Liver (tissue), 8 donors: ENCODE measurements at regions not wholly inside any gene's neighbourhood (a gene's known extent, or its start where the extent isn't known, plus 50 kb on each side); places are given as distances from the start of the nearest gene placed in this dataset.

Source experiments
- DNase-seq: peaks from one replicate; pipeline ENCODE4 v3.0.0-alpha.2; 2017; ENCODE audit warnings: low spot score
- H3K27ac ChIP-seq, 2 donors: one replicate each; pipeline ENCODE4 v1.7.0; 2013; ENCODE audit warnings: inconsistent platforms in 2 of 2, low read length in 2 of 2, control low read depth in 1 of 2, low read depth in 1 of 2, mild to moderate bottlenecking in 1 of 2
- H3K27me3 ChIP-seq, 4 donors: one replicate each; pipeline versions ENCODE4 v1.6.1 to v1.7.0; 2013; ENCODE audit warnings: low read length in 3 of 4, inconsistent platforms in 1 of 4, mild to moderate bottlenecking in 1 of 4, moderate library complexity in 1 of 4; ENCODE audit not compliant: control insufficient read depth in 4 of 4, insufficient read depth in 4 of 4
- H3K36me3 ChIP-seq, 4 donors: one replicate each; pipeline versions ENCODE4 v1.6.1 to v1.7.0; 2013; ENCODE audit warnings: low read length in 3 of 4, mild to moderate bottlenecking in 3 of 4, low read depth in 1 of 4, moderate library complexity in 1 of 4; ENCODE audit not compliant: control insufficient read depth in 4 of 4, insufficient read depth in 3 of 4
- H3K4me1 ChIP-seq, 4 donors: one replicate each; pipeline versions ENCODE4 v1.6.1 to v1.7.0; 2013; ENCODE audit warnings: low read length in 3 of 4, mild to moderate bottlenecking in 3 of 4, moderate library complexity in 1 of 4; ENCODE audit not compliant: control insufficient read depth in 4 of 4, insufficient read depth in 4 of 4
- H3K4me3 ChIP-seq, 3 donors: one replicate each; pipeline versions ENCODE4 v1.6.1 to v1.7.0; 2013; ENCODE audit warnings: low read length in 3 of 3, control low read depth in 1 of 3, low read depth in 1 of 3, mild to moderate bottlenecking in 1 of 3
- H3K9ac ChIP-seq, 2 donors: one replicate each; pipeline ENCODE4 v1.7.0; 2013; ENCODE audit warnings: low read length in 2 of 2, mild to moderate bottlenecking in 2 of 2, moderate library complexity in 2 of 2, control low read depth in 1 of 2, low read depth in 1 of 2
- H3K9me3 ChIP-seq, 4 donors: one replicate each; pipeline versions ENCODE4 v1.6.1 to v1.7.0; 2013; ENCODE audit warnings: low read length in 3 of 4; ENCODE audit not compliant: control insufficient read depth in 4 of 4
- EGR1 ChIP-seq, 2 donors: IDR thresholded peaks; 2 replicates each; pipeline ENCODE4 v1.6.1; 2016 to 2018; ENCODE audit warnings: antibody characterized with exemption in 2 of 2, low read depth in 2 of 2
- FOXA1 ChIP-seq: IDR thresholded peaks from 2 replicates; pipeline ENCODE4 v1.6.1; 2016; ENCODE audit warnings: antibody characterized with exemption
- FOXA2 ChIP-seq: IDR thresholded peaks from 2 replicates; pipeline ENCODE4 v1.6.1; 2016; ENCODE audit warnings: antibody characterized with exemption
- GABPA ChIP-seq, 2 donors: IDR thresholded peaks in 1 of 2; conservative IDR thresholded peaks in 1 of 2; 2 replicates each; pipeline ENCODE4 v1.6.1; 2016; ENCODE audit warnings: antibody characterized with exemption in 2 of 2, mild to moderate bottlenecking in 1 of 2, moderate library complexity in 1 of 2
- HNF4A ChIP-seq, 2 donors: conservative IDR thresholded peaks; 2 replicates each; pipeline ENCODE4 v1.6.1; 2016; ENCODE audit warnings: antibody characterized with exemption in 2 of 2, mild to moderate bottlenecking in 2 of 2
- HNF4G ChIP-seq: IDR thresholded peaks from 2 replicates; pipeline ENCODE4 v1.6.1; 2016; ENCODE audit warnings: antibody characterized with exemption
- JUND ChIP-seq, 2 donors: IDR thresholded peaks; 2 replicates each; pipeline ENCODE4 v1.6.1; 2016; ENCODE audit warnings: antibody characterized with exemption in 2 of 2
- MAX ChIP-seq: IDR thresholded peaks from 2 replicates; pipeline ENCODE4 v1.6.1; 2016; ENCODE audit warnings: antibody characterized with exemption
- NR2F2 ChIP-seq: IDR thresholded peaks from 2 replicates; pipeline ENCODE4 v1.6.1; 2016; ENCODE audit warnings: antibody characterized with exemption
- RAD21 ChIP-seq, 2 donors: IDR thresholded peaks; 2 replicates each; pipeline ENCODE4 v1.6.1; 2016; ENCODE audit warnings: antibody characterized with exemption in 2 of 2, mild to moderate bottlenecking in 2 of 2
- RXRA ChIP-seq, 2 donors: IDR thresholded peaks; 2 replicates each; pipeline ENCODE4 v1.6.1; 2017 to 2018; ENCODE audit warnings: antibody characterized with exemption in 2 of 2, mild to moderate bottlenecking in 1 of 2
- SP1 ChIP-seq: IDR thresholded peaks from 2 replicates; pipeline ENCODE4 v1.6.1; 2018; ENCODE audit warnings: antibody characterized with exemption, mild to moderate bottlenecking
- TAF1 ChIP-seq: conservative IDR thresholded peaks from 2 replicates; pipeline ENCODE4 v1.6.1; 2016; ENCODE audit warnings: antibody characterized with exemption, mild to moderate bottlenecking
- YY1 ChIP-seq: IDR thresholded peaks from 2 replicates; pipeline ENCODE4 v1.6.1; 2016; ENCODE audit warnings: antibody characterized with exemption, mild to moderate bottlenecking
- ZBTB33 ChIP-seq: IDR thresholded peaks from 2 replicates; pipeline ENCODE4 v1.6.1; 2016; ENCODE audit warnings: antibody characterized with exemption
- WGBS: extraction: QIAGEN DNeasy Blood & Tissue Kit; methylation state at CpG from one replicate; pipeline ENCODE4 v1.1.7; 2013; 5-methylcytosine and 5-hydroxymethylcytosine counted together
- TF ChIP-seq, protein P1 (sequence below): IDR thresholded peaks from 2 replicates; pipeline ENCODE4 v1.6.1; 2016; ENCODE audit warnings: antibody characterized with exemption, mild to moderate bottlenecking
- TF ChIP-seq, protein P2 (sequence below): fragments of 150-350 bp; IDR thresholded peaks from 2 replicates; pipeline ENCODE4 v1.5.1; 2017; ENCODE audit warnings: improper control_type of control experiment, low read depth, low read length; ENCODE audit not compliant: missing input control
- TF ChIP-seq, protein P3 (sequence below): IDR thresholded peaks from 2 replicates; pipeline ENCODE4 v1.6.1; 2016; ENCODE audit warnings: antibody characterized with exemption
- donor health status: healthy.
- donor health status: healthy.
- donor health status: healthy.
- donor health status: healthy.
- donor health status: healthy.

DNA sequence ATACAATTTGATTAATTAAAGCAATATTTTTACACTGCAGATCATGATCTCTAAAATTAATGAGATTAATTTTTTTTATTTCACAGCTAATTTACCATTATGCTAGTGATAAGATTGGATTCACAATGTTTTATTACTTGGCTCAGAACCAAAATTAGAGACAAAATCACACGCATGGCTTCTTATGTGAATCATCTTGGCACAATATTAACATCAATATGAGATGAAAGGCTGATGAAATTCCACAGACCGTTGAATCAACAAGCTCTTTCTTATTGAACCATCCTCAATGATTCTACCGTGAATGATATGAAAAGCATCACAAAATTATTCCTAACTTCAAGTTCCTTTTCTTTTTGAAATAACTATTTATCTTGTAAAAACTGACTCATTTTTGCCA, 544.9 kb downstream of the KCNT2 start:
- no peak overlapping the region for H3K4me3 ChIP-seq
- H3K36me3 ChIP-seq = no peaks in the 10 kb centered on the region
- H3K27me3 ChIP-seq = no peaks in the 10 kb centered on the region
- H3K4me1 ChIP-seq = no peaks in the 10 kb centered on the region
- H3K9ac ChIP-seq = no peak overlapping the region
- 66% methylated on average over 3 of the region's 3 CpGs for WGBS
- no peak for TF ChIP-seq YY1
- TF ChIP-seq MAX = no peak
- TF ChIP-seq, protein P1, sequence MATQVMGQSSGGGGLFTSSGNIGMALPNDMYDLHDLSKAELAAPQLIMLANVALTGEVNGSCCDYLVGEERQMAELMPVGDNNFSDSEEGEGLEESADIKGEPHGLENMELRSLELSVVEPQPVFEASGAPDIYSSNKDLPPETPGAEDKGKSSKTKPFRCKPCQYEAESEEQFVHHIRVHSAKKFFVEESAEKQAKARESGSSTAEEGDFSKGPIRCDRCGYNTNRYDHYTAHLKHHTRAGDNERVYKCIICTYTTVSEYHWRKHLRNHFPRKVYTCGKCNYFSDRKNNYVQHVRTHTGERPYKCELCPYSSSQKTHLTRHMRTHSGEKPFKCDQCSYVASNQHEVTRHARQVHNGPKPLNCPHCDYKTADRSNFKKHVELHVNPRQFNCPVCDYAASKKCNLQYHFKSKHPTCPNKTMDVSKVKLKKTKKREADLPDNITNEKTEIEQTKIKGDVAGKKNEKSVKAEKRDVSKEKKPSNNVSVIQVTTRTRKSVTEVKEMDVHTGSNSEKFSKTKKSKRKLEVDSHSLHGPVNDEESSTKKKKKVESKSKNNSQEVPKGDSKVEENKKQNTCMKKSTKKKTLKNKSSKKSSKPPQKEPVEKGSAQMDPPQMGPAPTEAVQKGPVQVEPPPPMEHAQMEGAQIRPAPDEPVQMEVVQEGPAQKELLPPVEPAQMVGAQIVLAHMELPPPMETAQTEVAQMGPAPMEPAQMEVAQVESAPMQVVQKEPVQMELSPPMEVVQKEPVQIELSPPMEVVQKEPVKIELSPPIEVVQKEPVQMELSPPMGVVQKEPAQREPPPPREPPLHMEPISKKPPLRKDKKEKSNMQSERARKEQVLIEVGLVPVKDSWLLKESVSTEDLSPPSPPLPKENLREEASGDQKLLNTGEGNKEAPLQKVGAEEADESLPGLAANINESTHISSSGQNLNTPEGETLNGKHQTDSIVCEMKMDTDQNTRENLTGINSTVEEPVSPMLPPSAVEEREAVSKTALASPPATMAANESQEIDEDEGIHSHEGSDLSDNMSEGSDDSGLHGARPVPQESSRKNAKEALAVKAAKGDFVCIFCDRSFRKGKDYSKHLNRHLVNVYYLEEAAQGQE = no peak
- no peak for TF ChIP-seq RXRA (IDR thresholded peaks at IDR 0.05)
- TF ChIP-seq HNF4A (conservative IDR thresholded peaks at IDR 0.05) = no peak
- TF ChIP-seq, protein P2, sequence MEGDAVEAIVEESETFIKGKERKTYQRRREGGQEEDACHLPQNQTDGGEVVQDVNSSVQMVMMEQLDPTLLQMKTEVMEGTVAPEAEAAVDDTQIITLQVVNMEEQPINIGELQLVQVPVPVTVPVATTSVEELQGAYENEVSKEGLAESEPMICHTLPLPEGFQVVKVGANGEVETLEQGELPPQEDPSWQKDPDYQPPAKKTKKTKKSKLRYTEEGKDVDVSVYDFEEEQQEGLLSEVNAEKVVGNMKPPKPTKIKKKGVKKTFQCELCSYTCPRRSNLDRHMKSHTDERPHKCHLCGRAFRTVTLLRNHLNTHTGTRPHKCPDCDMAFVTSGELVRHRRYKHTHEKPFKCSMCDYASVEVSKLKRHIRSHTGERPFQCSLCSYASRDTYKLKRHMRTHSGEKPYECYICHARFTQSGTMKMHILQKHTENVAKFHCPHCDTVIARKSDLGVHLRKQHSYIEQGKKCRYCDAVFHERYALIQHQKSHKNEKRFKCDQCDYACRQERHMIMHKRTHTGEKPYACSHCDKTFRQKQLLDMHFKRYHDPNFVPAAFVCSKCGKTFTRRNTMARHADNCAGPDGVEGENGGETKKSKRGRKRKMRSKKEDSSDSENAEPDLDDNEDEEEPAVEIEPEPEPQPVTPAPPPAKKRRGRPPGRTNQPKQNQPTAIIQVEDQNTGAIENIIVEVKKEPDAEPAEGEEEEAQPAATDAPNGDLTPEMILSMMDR = no peak
- TF ChIP-seq HNF4G = no peak
- TF ChIP-seq EGR1 (IDR thresholded peaks at IDR 0.05; ENCODE audit: low read depth in 2 of 2) = no peak
- TF ChIP-seq JUND (IDR thresholded peaks at IDR 0.05) = no peak
- TF ChIP-seq NR2F2 = no peak
- no peak for TF ChIP-seq ZBTB33
- TF ChIP-seq TAF1 = no peak
- no peak for TF ChIP-seq GABPA (IDR thresholded peaks at IDR 0.05 in 1 of 2, conservative IDR thresholded peaks at IDR 0.05 in 1 of 2)
- no peak for TF ChIP-seq RAD21 (IDR thresholded peaks at IDR 0.05)
- TF ChIP-seq FOXA2 = no peak
- TF ChIP-seq SP1 = no peak
- TF ChIP-seq, protein P3, sequence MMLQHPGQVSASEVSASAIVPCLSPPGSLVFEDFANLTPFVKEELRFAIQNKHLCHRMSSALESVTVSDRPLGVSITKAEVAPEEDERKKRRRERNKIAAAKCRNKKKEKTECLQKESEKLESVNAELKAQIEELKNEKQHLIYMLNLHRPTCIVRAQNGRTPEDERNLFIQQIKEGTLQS = no peak
- no peak for TF ChIP-seq FOXA1
- no peak overlapping the region for H3K27ac ChIP-seq
- no peak for DNase-seq
- no peaks in the 10 kb centered on the region for H3K9me3 ChIP-seq

DNA sequence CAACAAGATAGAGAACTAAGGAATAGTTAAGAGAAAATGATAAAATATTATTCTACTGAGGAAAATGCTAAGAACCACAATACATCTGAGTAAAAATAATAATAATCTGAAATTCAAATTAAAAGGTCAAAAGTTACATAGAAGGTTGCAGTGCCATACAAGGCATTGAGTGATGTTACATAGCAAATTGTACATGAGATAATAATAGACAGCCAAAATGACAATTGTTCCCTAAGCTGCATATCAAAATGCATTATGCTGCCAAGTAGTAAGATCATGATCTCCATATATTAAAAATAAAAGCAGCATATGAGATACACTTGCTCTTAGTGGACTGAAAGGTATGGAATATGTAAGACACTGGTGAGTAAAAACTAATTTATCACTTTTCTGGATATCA, 547.7 kb downstream of the KCNT2 start:
- Histone ChIP-seq H3K4me3 (no peak overlapping the region), H3K27ac (no peak overlapping the region), H3K4me1 (no peaks in the 10 kb centered on the region), H3K9me3 (no peaks in the 10 kb centered on the region), H3K27me3 (no peaks in the 10 kb centered on the region), H3K9ac (no peak overlapping the region), H3K36me3 (no peaks in the 10 kb centered on the region)
- no peak for DNase-seq
- TF ChIP-seq HNF4G (no peak), YY1 (no peak), JUND (IDR thresholded peaks at IDR 0.05) (no peak), HNF4A (conservative IDR thresholded peaks at IDR 0.05) (no peak)
